IMR-90 (cell line): ENCODE measurements at regions not wholly inside any gene's neighbourhood (a gene's known extent, or its start where the extent isn't known, plus 50 kb on each side); places are given as distances from the start of the nearest gene placed in this dataset.

Source experiments
- ATAC-seq: fragments of 200-7000 bp; cut with Tn5 transposase; 2 replicates; pipeline ENCODE4 v1.9.1; 2020; ENCODE audit warnings: low read depth, mild to moderate bottlenecking, moderate library complexity
- BruUV-seq: library from RNA; stranded (reverse); fragments of 400-500 nt; replicated peaks from 2 replicates; lab custom pipeline; 2021; lab: Mats Ljungman, UMichigan
- CTCF ChIA-PET: fragments of 300-600 bp; formaldehyde crosslinking; extraction: SDS; loops from one replicate; lab custom pipeline; 2021; ENCODE audit warnings: antibody characterized with exemption; lab: Yijun Ruan, JAX
- POLR2A ChIA-PET: fragments of 300-600 bp; sonication (Branson Sonifier 250); formaldehyde crosslinking; loops from one replicate; lab custom pipeline; 2022; ENCODE audit warnings: antibody characterized with exemption; ENCODE audit not compliant: unreplicated experiment; lab: Charles Lee
- DNase-seq: peaks from one replicate; pipeline ENCODE4 v3.0.0; 2013
- H2AFZ ChIP-seq: replicated peaks from 2 replicates; pipeline ENCODE3; 2013; ENCODE audit warnings: low read length, mild to moderate bottlenecking; ENCODE audit not compliant: poor library complexity
- H2AK5ac ChIP-seq: 2 replicates; pipeline ENCODE4 v1.6.1; 2013; ENCODE audit warnings: low read depth, low read length, inconsistent platforms
- H2AK9ac ChIP-seq: replicated peaks from 2 replicates; pipeline ENCODE3; 2013; ENCODE audit warnings: mild to moderate bottlenecking, low read depth, low read length, moderate library complexity; ENCODE audit not compliant: poor library complexity
- H2BK120ac ChIP-seq: 2 replicates; pipeline ENCODE4 v1.6.1; 2013; ENCODE audit warnings: low read depth, low read length, inconsistent platforms
- H2BK15ac ChIP-seq: 3 replicates; pipeline ENCODE4 v1.6.1; 2013; ENCODE audit warnings: low read depth, low read length, inconsistent platforms
- H2BK20ac ChIP-seq: 2 replicates; pipeline ENCODE4 v1.6.1; 2013; ENCODE audit warnings: low read depth, mild to moderate bottlenecking, inconsistent platforms, low read length, moderate library complexity
- H2BK5ac ChIP-seq: 2 replicates; pipeline ENCODE4 v1.6.1; 2013; ENCODE audit warnings: mild to moderate bottlenecking, low read depth, low read length, inconsistent platforms; ENCODE audit not compliant: poor library complexity, severe bottlenecking
- H3K14ac ChIP-seq: replicated peaks from 2 replicates; pipeline ENCODE4 v1.6.1; 2013; ENCODE audit warnings: low read depth, low read length, inconsistent platforms
- H3K18ac ChIP-seq: 2 replicates; pipeline ENCODE4 v1.6.1; 2013; ENCODE audit warnings: low read depth, low read length, control low read depth
- H3K23ac ChIP-seq: 2 replicates; pipeline ENCODE4 v1.6.1; 2013; ENCODE audit warnings: low read depth, low read length, inconsistent platforms
- H3K27ac ChIP-seq: 2 replicates; pipeline ENCODE4 v1.5.1; 2013; ENCODE audit warnings: mild to moderate bottlenecking, control low read depth, low read length; ENCODE audit not compliant: insufficient read depth
- H3K27me3 ChIP-seq: 2 replicates; pipeline ENCODE4 v1.6.1; 2013; ENCODE audit warnings: low read length; ENCODE audit not compliant: control insufficient read depth, insufficient read depth
- H3K36me3 ChIP-seq: 2 replicates; pipeline ENCODE4 v1.6.1; 2013; ENCODE audit warnings: low read length, mixed read lengths; ENCODE audit not compliant: control insufficient read depth, insufficient read depth
- H3K4ac ChIP-seq: 2 replicates; pipeline ENCODE4 v1.6.1; 2013; ENCODE audit warnings: low read depth, low read length, inconsistent platforms
- H3K4me1 ChIP-seq: 2 replicates; pipeline ENCODE4 v1.6.1; 2013; ENCODE audit warnings: low read length, mixed read lengths; ENCODE audit not compliant: control insufficient read depth, insufficient read depth
- H3K4me2 ChIP-seq: 2 replicates; pipeline ENCODE4 v1.6.1; 2013; ENCODE audit warnings: low read depth, mild to moderate bottlenecking, control low read depth, low read length, moderate library complexity
- H3K4me3 ChIP-seq: 2 replicates; pipeline ENCODE4 v1.5.1; 2013; ENCODE audit warnings: low read depth, mild to moderate bottlenecking, control low read depth, low read length, moderate library complexity; ENCODE audit not compliant: insufficient read depth
- H3K56ac ChIP-seq: 2 replicates; pipeline ENCODE4 v1.6.1; 2013; ENCODE audit warnings: low read length, inconsistent platforms; ENCODE audit not compliant: insufficient read depth; ENCODE audit errors: extremely low read depth
- H3K79me1 ChIP-seq, 2 experiments: 2 replicates each; pipeline ENCODE4 v1.6.1; 2013; ENCODE audit warnings: low read length in 2 of 2, inconsistent platforms in 1 of 2, low read depth in 1 of 2
- H3K9ac ChIP-seq: 2 replicates; pipeline ENCODE4 v1.6.1; 2013; ENCODE audit warnings: low read depth, low read length, control low read depth
- H3K9me1 ChIP-seq: 2 replicates; pipeline ENCODE4 v1.6.1; 2013; ENCODE audit warnings: low read length, inconsistent platforms; ENCODE audit not compliant: insufficient read depth
- H3K9me3 ChIP-seq: 2 replicates; pipeline ENCODE4 v1.6.1; 2013; ENCODE audit warnings: low read length; ENCODE audit not compliant: control insufficient read depth, insufficient read depth
- H4K20me1 ChIP-seq: 2 replicates; pipeline ENCODE4 v1.6.1; 2013; ENCODE audit warnings: low read length, inconsistent platforms; ENCODE audit not compliant: insufficient read depth
- H4K5ac ChIP-seq: 2 replicates; pipeline ENCODE4 v1.6.1; 2013; ENCODE audit warnings: mild to moderate bottlenecking, low read depth, low read length, control low read depth
- H4K8ac ChIP-seq, 2 experiments: 2 replicates each; pipeline ENCODE4 v1.6.1; 2013; ENCODE audit warnings: low read depth in 2 of 2, low read length in 2 of 2, control low read depth in 1 of 2, inconsistent platforms in 1 of 2
- H4K91ac ChIP-seq: 2 replicates; pipeline ENCODE4 v1.6.1; 2013; ENCODE audit warnings: low read depth, low read length, inconsistent platforms; ENCODE audit not compliant: insufficient read depth
- BHLHE40 ChIP-seq: fragments of 150-350 bp; IDR thresholded peaks from 2 replicates; pipeline ENCODE4 v1.6.1; 2016; ENCODE audit warnings: mild to moderate bottlenecking, low read depth, low read length
- CEBPB ChIP-seq: IDR thresholded peaks from 2 replicates; pipeline ENCODE4 v1.6.1; 2012; ENCODE audit warnings: low read depth, low read length, improper control_type of control experiment
- CHD1 ChIP-seq: IDR thresholded peaks from 2 replicates; pipeline ENCODE4 v1.6.1; 2012; ENCODE audit warnings: low read depth, low read length, improper control_type of control experiment
- CTCF ChIP-seq: conservative IDR thresholded peaks from 2 replicates; pipeline ENCODE4 v1.5.1; 2012; ENCODE audit warnings: mild to moderate bottlenecking, low read depth, low read length, improper control_type of control experiment
- ELK1 ChIP-seq: fragments of 150-350 bp; IDR thresholded peaks from 2 replicates; pipeline ENCODE4 v1.6.1; 2016; ENCODE audit warnings: low read depth, mild to moderate bottlenecking, low read length, moderate library complexity, borderline replicate concordance
- FOS ChIP-seq: fragments of 150-350 bp; IDR thresholded peaks from 2 replicates; pipeline ENCODE4 v1.6.1; 2016; ENCODE audit warnings: low read depth, low read length
- MAFK ChIP-seq: IDR thresholded peaks from 2 replicates; pipeline ENCODE4 v1.6.1; 2012; ENCODE audit warnings: low read depth, low read length, improper control_type of control experiment
- MAZ ChIP-seq: IDR thresholded peaks from 2 replicates; pipeline ENCODE4 v1.6.1; 2012; ENCODE audit warnings: low read depth, mild to moderate bottlenecking, low read length, improper control_type of control experiment, moderate library complexity, borderline replicate concordance
- MXI1 ChIP-seq: IDR thresholded peaks from 2 replicates; pipeline ENCODE4 v1.6.1; 2012; ENCODE audit warnings: low read depth, mild to moderate bottlenecking, low read length, moderate library complexity, borderline replicate concordance
- NFE2L2 ChIP-seq: fragments of 150-350 bp; IDR thresholded peaks from 2 replicates; pipeline ENCODE4 v1.6.1; 2016; ENCODE audit warnings: low read depth, mild to moderate bottlenecking, low read length
- POLR2A ChIP-seq: IDR thresholded peaks from 2 replicates; pipeline ENCODE4 v1.6.1; 2012; ENCODE audit warnings: mild to moderate bottlenecking, low read depth, low read length
- RAD21 ChIP-seq: IDR thresholded peaks from 2 replicates; pipeline ENCODE4 v1.6.1; 2012; ENCODE audit warnings: low read length, improper control_type of control experiment
- RCOR1 ChIP-seq: IDR thresholded peaks from 2 replicates; pipeline ENCODE4 v1.6.1; 2012; ENCODE audit warnings: mild to moderate bottlenecking, low read length, improper control_type of control experiment; ENCODE audit not compliant: insufficient replicate concordance
- RFX5 ChIP-seq: IDR thresholded peaks from 2 replicates; pipeline ENCODE4 v1.8.0; 2012; ENCODE audit warnings: low read depth, mild to moderate bottlenecking, low read length, moderate library complexity
- SMC3 ChIP-seq: fragments of 150-350 bp; IDR thresholded peaks from 2 replicates; pipeline ENCODE4 v1.6.1; 2016; ENCODE audit warnings: low read depth, mild to moderate bottlenecking, antibody characterized with exemption, low read length, moderate library complexity
- USF2 ChIP-seq: fragments of 150-350 bp; IDR thresholded peaks from 2 replicates; pipeline ENCODE4 v1.6.1; 2017; ENCODE audit warnings: mild to moderate bottlenecking, antibody characterized with exemption, low read length, low read depth
- WGBS, 2 experiments: methylation state at CpG; one replicate each; pipeline versions ENCODE4 v1.1.5 to v1.1.7; 2013; ENCODE audit warnings: missing lambda C conversion rate in 2 of 2; ENCODE audit not compliant: insufficient read length in 1 of 2; ENCODE audit errors: extremely low coverage in 2 of 2; 5-methylcytosine and 5-hydroxymethylcytosine counted together
- dilution Hi-C: fragments of 300-500 bp; cut with HindIII; formaldehyde crosslinking; loops from one replicate; pipeline ENCODE4 v1.14.3; 2018; ENCODE audit warnings: low sequenced_read_pairs; ENCODE audit not compliant: unreplicated experiment
- in situ Hi-C: fragments of 300-500 bp; cut with MboI; formaldehyde crosslinking; loops from 3 replicates; pipeline ENCODE4 v1.14.3; 2019; ENCODE audit warnings: low sequenced_read_pairs, inconsistent platforms, mixed read lengths
- intact Hi-C: fragments of 100-400 bp; cut with micrococcal nuclease; formaldehyde crosslinking; loops from 2 replicates; pipeline ENCODE4 v1.10.0; 2022

- Histone ChIP-seq H3K14ac (no peak overlapping the region), H4K91ac (no peak overlapping the region), H3K4me2 (no peak overlapping the region), H2AK9ac (no peak overlapping the region), H3K4ac (no peak overlapping the region), H3K4me1 (peaks cover 5% of the 10 kb centered on the region; the same call in 1 of the 2 replicates), H2BK5ac (no peak overlapping the region), H3K9me1 (no peaks in the 10 kb centered on the region), H3K27me3 (no peaks in the 10 kb centered on the region), H3K36me3 (no peaks in the 10 kb centered on the region), H4K5ac (no peak overlapping the region), H3K79me1 (no peaks in the 10 kb centered on the region), H4K20me1 (no peaks in the 10 kb centered on the region), H3K4me3 (no peak overlapping the region), H3K56ac (no peak overlapping the region), H3K23ac (no peak overlapping the region), H3K27ac (no peak overlapping the region), H2AFZ (no peak overlapping the region), H2BK20ac (no peak overlapping the region), H2BK120ac (no peak overlapping the region), H2AK5ac (no peak overlapping the region), H3K18ac (no peak overlapping the region), H2BK15ac (no peak overlapping the region), H4K8ac (no peak overlapping the region), H3K9ac (no peak overlapping the region), H3K9me3 (no peaks in the 10 kb centered on the region; the same call in 1 of the 2 replicates)
- POLR2A ChIA-PET = no interaction called here
- ATAC-seq = no peak
- dilution Hi-C loops (no loop called here), intact Hi-C loops (no loop called here), in situ Hi-C loops (no loop called here)
- TF ChIP-seq USF2 (no peak), CTCF (no peak), BHLHE40 (no peak), RCOR1 (no peak), NFE2L2 (no peak), MAZ (no peak), RFX5 (no peak), SMC3 (no peak), ELK1 (no peak), RAD21 (no peak), CHD1 (no peak), FOS (no peak), CEBPB (no peak), MXI1 (no peak), MAFK (no peak), POLR2A (no peak)
- CTCF ChIA-PET = interaction anchor here (0.6 kb wide), 1 partner anchor 1033 kb away, joined by 4 read pairs; no protein-coding TSS in a partner anchor
- BruUV-seq = no TSS peak
- no CpG with 5 or more reads among the region's 3 CpGs for WGBS, 2 experiments
- no peak for DNase-seq
Measured at GRCh38 chr18:22634464-22634863, 216.7 kb upstream of the CTAGE1 start.
